HAP-1 (cell line): ENCODE measurements at regions not wholly inside any gene's neighbourhood (a gene's known extent, or its start where the extent isn't known, plus 50 kb on each side); places are given as distances from the start of the nearest gene placed in this dataset.

ENCODE experiments used
- DNase-seq, 2 experiments: peaks; one replicate each; pipeline ENCODE4 v3.0.0-alpha.2; 2016 to 2020; ENCODE audit warnings: low spot score in 2 of 2
- H3K27me3 ChIP-seq: fragments of 250-450 bp; sonication (Bioruptor Pico); 2 replicates; pipeline ENCODE4 v1.5.1; 2020; ENCODE audit warnings: low read depth, mild to moderate bottlenecking, moderate library complexity
- H3K36me3 ChIP-seq: fragments of 250-450 bp; sonication (Bioruptor Pico); replicated peaks from 2 replicates; pipeline ENCODE4 v1.5.1; 2020; ENCODE audit warnings: mild to moderate bottlenecking
- H3K4me1 ChIP-seq: fragments of 250-450 bp; sonication (Bioruptor Pico); 2 replicates; pipeline ENCODE4 v1.5.1; 2020; ENCODE audit warnings: mild to moderate bottlenecking
- H3K4me3 ChIP-seq: fragments of 250-450 bp; sonication (Bioruptor Pico); 2 replicates; pipeline ENCODE4 v1.5.1; 2020; ENCODE audit warnings: mild to moderate bottlenecking, moderate library complexity
- H3K9me3 ChIP-seq: fragments of 250-450 bp; sonication (Bioruptor Pico); 2 replicates; pipeline ENCODE4 v1.5.1; 2020; ENCODE audit warnings: mild to moderate bottlenecking, moderate library complexity
- in situ Hi-C: fragments of 300-500 bp; cut with MboI; formaldehyde crosslinking; loops from 3 replicates; pipeline ENCODE4 v1.14.3; 2020; ENCODE audit warnings: low sequenced_read_pairs, inconsistent platforms, mixed read lengths

DNA sequence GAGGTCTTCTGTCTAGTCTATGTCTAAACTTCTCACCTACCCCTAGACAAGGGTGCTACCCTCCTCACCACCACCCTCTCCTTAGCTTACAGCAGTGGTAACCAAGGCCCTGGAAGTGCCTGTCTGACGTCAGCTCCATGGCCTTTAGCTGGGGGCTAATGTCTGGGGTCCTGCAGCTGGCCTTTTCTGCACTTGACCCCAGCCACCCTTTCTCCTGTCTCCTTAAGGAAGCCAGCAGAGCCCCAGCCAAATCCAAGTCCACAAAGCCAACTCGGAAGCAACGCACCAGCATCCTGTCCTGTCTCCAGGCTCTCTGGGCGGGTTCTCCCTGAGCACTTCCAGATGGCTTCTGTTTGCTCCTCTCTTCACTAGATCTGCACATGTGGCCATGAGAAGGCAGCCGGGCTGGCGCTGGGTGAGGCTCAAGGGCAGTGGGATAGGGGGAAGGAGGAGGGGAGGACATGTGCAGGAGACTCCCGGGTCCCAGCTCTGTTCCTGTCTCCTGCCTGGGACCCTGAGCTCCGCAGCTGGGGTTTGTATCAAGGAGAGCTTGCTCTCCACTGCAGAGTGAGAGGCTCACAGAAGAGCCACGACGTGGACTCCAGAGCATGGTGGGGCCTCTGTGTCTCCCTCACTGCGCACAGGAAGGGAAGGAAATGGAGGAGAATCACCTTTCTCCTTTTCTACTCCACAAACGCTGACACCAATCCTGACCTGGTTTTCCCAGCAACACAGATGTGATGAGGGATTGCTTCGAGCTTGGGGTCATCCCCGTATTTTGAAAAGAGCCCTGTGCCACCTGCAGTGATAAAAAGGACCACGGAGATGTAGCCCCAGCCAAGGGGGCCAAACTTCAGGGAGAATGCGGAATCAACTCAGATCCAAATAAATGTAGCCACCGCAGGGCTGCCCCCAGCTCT, 204.2 kb downstream of the USP12 start:
- in situ Hi-C loops: loop anchor here (25.0 kb wide), 2 partner anchors 870 to 1020 kb away; partner anchors contain the start of gene URAD
- Histone ChIP-seq H3K9me3 (no peaks in the 10 kb centered on the region), H3K4me3 (no peak overlapping the region), H3K4me1 (no peaks in the 10 kb centered on the region), H3K36me3 (no peaks in the 10 kb centered on the region), H3K27me3 (no peaks in the 10 kb centered on the region; the same call in 1 of the 2 replicates)
- no peak for DNase-seq

DNA sequence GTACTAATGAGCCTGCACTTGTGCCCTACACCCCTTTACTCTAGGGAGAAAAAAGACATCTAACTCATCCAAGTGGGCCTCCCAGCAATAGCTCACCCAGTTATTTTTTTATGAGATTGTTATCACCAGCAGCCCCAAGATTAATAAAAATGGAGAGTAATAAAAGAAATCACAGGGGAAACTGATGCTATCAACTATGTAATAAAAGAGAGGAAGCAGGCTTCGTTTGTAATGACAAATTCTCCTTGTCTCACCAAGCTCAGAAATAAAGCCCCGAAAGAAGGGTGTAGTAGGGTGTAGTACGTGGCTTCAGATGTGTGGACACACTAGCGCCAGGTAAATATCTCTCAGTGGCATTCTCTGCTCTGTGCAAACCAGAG, 204.9 kb downstream of the USP12 start:
- no peak overlapping the region for H3K4me3 ChIP-seq
- in situ Hi-C loops: loop anchor here (25.0 kb wide), 2 partner anchors 871 to 1021 kb away; partner anchors contain the start of gene URAD
- no peaks in the 10 kb centered on the region for H3K36me3 ChIP-seq
- no peaks in the 10 kb centered on the region for H3K9me3 ChIP-seq
- no peaks in the 10 kb centered on the region; the same call in 1 of the 2 replicates for H3K27me3 ChIP-seq
- DNase-seq: no peak
- no peaks in the 10 kb centered on the region for H3K4me1 ChIP-seq

DNA sequence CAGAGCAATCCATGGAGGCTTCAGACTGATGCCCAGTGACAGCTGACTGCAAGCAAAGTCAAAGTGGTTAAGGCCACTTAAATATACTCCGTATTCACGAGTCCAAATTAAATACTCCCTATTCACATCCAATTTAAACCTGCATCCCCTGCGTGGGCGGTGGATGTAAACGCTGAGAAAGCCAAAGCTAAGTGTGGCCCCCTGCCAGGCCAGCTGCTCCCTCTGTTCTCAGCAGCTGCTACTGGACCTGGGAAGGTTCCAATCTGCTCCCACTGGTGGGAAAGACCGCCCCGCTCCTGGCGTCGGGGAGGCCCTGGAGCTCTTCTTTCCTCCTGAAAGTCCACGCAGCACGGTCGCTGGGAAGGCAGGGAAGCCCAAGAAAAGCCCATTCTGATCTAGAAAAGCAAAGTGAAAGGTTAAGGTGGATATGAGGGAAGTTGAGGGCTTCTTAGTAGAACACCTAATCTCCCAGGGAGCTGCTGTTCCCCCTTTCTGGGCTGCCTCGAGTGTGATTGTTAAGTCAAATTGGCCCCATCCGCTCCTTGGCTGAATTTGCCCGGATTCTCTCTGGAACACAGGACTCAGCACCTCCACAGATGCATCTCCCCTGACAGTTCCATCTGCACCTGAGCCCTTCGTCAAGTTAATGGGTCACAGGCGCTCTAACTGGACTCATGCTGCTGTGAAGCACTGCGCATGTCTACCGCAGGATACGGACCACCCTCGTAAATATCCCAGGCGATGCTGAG, 205.5 kb downstream of the USP12 start:
- H3K4me3 ChIP-seq: no peak overlapping the region
- H3K36me3 ChIP-seq: no peaks in the 10 kb centered on the region
- H3K9me3 ChIP-seq: no peaks in the 10 kb centered on the region
- no peak for DNase-seq
- in situ Hi-C loops: loop anchor here (25.0 kb wide), 2 partner anchors 871 to 1021 kb away; partner anchors contain the start of gene URAD
- H3K27me3 ChIP-seq: no peaks in the 10 kb centered on the region; the same call in 1 of the 2 replicates
- no peaks in the 10 kb centered on the region for H3K4me1 ChIP-seq

DNA sequence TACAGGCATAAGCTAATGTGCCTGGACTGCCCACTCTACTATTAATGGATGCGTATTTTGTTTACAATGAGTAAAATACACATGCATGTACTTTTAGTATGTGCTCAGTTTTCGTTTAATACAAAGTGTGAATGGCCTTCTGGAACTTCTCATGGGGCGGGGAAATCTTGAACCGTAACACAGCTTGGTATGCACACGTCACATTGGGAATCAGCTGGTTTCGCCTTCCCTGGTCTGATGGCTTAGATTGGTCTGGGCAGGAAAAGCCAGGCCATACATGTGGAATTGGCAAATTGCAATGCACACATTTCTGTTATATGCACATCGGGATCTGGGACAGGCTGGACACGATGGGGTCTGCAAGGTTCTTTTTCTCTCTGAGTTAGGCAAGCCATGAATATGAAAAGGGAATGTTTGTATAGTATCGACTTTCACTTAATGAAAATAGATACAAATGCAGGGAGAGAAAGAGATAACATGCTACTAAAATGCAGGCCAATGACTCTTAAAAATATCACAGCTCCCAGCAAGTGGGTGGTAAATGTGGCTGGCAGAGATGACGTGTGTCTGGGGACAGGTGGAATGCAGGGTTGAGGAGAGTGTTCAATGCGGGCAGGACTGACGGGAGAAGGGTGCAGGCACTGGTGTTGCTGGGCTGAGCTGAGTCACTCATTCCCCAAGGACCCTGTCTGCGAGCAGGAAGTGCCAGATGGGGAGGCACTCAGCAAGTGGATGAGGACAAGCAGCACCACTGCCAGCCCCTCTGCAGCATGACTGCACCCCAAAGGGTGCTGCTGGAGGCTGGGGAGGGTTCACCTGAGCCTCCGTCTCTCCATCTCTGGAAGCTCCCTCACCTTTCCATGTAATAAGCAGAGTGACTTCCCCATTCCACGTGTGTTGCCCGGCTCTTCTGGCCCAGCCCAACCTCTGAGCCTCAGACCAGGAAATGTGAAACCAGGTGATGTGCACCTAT, 204.0 kb upstream of the GPR12 start:
- H3K36me3 ChIP-seq: no peaks in the 10 kb centered on the region

DNA sequence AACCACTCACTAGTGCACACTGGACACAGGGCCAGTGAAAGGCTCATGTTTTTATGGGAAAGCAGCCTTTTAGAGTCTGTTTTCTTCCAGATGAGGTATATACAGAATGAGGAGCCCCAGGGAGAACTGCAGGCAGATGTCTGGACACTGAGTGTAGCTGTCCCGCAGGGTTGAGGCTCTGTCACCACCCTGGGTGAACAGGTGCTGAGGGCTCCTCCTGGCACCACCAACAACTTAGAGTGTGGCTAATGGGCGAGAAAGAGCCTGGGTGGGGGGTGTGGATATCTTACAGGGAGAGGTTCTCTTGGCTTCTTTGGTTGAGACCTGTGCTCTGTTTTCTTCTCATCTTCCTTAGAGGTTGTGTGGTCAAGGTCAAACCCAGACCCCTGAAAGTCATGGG, 202.1 kb upstream of the GPR12 start:
- H3K4me3 ChIP-seq: no peak overlapping the region
- no peaks in the 10 kb centered on the region; the same call in 1 of the 2 replicates for H3K27me3 ChIP-seq
- no peaks in the 10 kb centered on the region for H3K36me3 ChIP-seq
- no peaks in the 10 kb centered on the region for H3K9me3 ChIP-seq
- H3K4me1 ChIP-seq: no peaks in the 10 kb centered on the region
- DNase-seq: no peak
- in situ Hi-C loops: loop anchor here (25.0 kb wide), 2 partner anchors 875 to 1025 kb away; partner anchors contain the start of gene URAD

More for the DNA sequence above, 204.0 kb upstream of the GPR12 start:
- Histone ChIP-seq H3K4me1 (no peaks in the 10 kb centered on the region), H3K9me3 (no peaks in the 10 kb centered on the region), H3K4me3 (no peak overlapping the region), H3K27me3 (no peaks in the 10 kb centered on the region; the same call in 1 of the 2 replicates)
- no peak for DNase-seq
- in situ Hi-C loops: loop anchor here (25.0 kb wide), 2 partner anchors 873 to 1023 kb away; partner anchors contain the start of gene URAD

DNA sequence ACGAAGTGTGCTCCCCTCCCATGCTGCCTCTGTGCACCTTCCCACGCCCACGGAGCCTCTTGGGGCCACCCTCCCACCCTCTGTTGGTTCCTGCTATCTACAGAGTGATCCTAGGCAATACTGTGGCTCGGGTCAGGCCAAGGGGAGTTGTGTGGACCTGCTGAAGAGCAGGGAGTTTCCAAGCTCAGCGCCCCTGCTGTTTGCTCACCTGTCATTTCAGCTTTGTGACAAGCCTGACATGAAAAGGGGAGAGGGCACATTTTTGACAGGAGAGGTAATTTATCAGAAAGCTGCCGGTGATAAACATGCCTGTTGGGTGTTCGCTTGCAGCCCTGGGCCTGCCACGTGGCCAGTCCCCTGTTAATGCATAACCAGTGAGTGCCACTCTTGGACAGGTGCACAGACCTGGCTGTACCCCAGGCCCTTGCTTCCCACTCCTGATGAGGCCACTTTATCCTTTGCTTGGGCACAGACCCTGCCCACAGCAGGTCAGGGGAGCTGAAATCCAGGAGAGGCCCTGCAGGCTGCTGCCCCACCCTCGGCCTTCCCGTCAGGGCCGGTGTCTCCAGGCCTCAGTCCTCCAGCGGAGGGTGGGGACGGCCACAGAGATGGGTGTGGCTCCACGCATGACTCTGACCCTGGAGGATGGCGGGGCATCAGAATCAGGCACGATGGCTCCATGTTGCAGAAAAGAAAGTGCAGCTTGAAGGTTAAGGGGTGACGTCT, 201.5 kb upstream of the GPR12 start:
- Histone ChIP-seq H3K4me3 (no peak overlapping the region), H3K9me3 (no peaks in the 10 kb centered on the region), H3K27me3 (no peaks in the 10 kb centered on the region; the same call in 1 of the 2 replicates), H3K4me1 (no peaks in the 10 kb centered on the region), H3K36me3 (no peaks in the 10 kb centered on the region)
- in situ Hi-C loops: loop anchor here (25.0 kb wide), 2 partner anchors 875 to 1025 kb away; partner anchors contain the start of gene URAD
- DNase-seq: no peak

DNA sequence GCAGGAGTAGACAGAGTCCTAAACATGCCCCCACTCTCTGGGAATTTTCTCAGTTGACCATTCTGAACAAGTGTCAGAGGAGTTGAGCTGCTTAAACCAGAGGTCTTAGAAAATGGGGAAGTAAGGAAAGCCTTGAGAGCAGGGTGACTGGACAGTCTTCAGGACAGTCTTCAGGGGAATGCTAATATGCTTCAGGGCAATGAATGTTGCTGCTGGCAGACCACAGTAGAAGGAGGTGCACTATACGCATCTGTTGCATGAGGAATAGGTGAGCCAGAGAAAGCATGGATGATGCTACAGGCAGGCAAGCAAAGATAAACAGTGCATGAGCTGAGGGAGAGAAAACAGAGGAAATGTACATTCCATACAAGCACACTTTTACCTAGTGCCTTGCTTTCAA, 196.6 kb upstream of the GPR12 start:
- no peaks in the 10 kb centered on the region for H3K36me3 ChIP-seq
- no peak for DNase-seq

DNA sequence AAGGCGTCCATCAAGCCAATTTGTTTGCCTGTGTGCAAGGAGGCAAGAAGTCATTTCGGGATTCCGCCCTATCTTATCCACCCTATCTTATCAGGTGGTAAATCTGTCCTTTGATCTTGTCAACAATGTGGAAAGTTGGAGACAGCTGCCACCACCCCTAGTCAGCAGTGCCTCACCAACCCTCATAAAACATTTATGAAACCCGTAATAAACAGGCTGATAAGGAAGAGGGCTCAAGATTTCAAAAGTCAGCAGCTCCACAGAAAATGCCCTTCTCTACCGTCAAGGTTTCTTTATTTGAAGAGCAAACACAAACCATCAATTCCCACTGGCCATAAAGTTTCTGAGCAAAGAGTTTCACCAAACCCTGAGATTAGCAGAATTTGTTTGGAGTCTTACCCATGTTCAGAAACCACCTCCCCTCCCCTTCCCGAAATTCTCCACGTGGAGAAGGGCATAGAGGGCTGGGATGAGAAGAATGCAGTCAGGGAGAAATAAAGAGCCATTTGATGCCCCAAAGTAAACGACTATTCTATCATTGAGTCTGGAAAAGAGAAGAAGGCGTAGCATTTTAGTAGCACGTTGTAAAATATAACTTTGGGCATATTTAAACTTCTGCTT, 196.0 kb upstream of the GPR12 start:
- H3K36me3 ChIP-seq: no peaks in the 10 kb centered on the region
- H3K27me3 ChIP-seq: no peaks in the 10 kb centered on the region
- H3K4me1 ChIP-seq: no peaks in the 10 kb centered on the region
- in situ Hi-C loops: loop anchor here (25.0 kb wide), 2 partner anchors 881 to 1031 kb away; partner anchors contain the start of gene URAD
- no peak for DNase-seq
- no peaks in the 10 kb centered on the region for H3K9me3 ChIP-seq
- H3K4me3 ChIP-seq: no peak overlapping the region

More for the DNA sequence above, 196.6 kb upstream of the GPR12 start:
- in situ Hi-C loops: loop anchor here (25.0 kb wide), 2 partner anchors 880 to 1030 kb away; partner anchors contain the start of gene URAD
- H3K4me3 ChIP-seq: no peak overlapping the region
- H3K27me3 ChIP-seq: no peaks in the 10 kb centered on the region
- no peaks in the 10 kb centered on the region for H3K4me1 ChIP-seq
- no peaks in the 10 kb centered on the region for H3K9me3 ChIP-seq

DNA sequence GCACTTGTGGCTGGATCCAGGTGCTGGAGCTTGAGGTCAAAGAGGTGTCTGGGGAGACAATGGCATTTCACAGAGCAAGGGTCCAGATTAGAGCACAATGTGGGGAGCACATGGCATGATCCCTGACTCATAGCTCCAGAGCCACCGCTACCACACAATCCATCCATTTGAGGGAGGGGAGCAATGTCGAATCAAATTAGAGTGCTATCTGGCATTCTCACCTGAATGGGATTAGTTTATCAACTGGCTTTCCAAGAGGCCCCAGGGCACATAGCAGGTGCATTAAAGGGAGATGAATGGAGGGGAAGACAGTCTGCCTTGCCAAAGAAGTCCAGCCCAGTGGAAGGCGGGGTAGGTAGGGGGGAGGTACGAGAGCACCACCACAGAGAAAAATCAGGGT, 194.4 kb upstream of the GPR12 start:
- in situ Hi-C loops: loop anchor here (25.0 kb wide), 2 partner anchors 882 to 1032 kb away; partner anchors contain the start of gene URAD
- no peaks in the 10 kb centered on the region for H3K9me3 ChIP-seq
- DNase-seq: no peak
- no peaks in the 10 kb centered on the region for H3K4me1 ChIP-seq
- no peaks in the 10 kb centered on the region for H3K36me3 ChIP-seq
- H3K27me3 ChIP-seq: no peaks in the 10 kb centered on the region
- H3K4me3 ChIP-seq: no peak overlapping the region

DNA sequence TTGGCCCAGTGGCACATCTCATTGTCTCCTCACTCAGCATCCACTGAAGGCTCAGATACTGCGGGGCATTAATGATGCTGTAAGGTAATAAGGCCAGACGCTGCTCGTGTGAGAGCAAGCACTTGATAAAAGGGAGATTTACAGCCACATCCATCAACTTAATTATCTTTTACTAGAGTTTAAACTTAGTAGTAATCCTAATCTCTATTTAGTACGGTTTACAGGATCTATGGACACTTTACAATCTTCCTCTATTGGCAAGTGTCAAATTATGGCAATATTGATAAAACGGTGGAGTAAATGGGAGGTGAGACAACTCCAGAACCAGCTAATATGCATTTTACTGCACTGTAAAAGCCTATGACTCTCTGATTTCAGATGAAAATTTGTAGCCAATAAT, 192.7 kb upstream of the GPR12 start:
- no peak overlapping the region for H3K4me3 ChIP-seq
- in situ Hi-C loops: loop anchor here (25.0 kb wide), 2 partner anchors 884 to 1034 kb away; partner anchors contain the start of gene URAD
- H3K27me3 ChIP-seq: no peaks in the 10 kb centered on the region
- no peak for DNase-seq
- no peaks in the 10 kb centered on the region for H3K9me3 ChIP-seq
- no peaks in the 10 kb centered on the region for H3K36me3 ChIP-seq
- no peaks in the 10 kb centered on the region for H3K4me1 ChIP-seq

DNA sequence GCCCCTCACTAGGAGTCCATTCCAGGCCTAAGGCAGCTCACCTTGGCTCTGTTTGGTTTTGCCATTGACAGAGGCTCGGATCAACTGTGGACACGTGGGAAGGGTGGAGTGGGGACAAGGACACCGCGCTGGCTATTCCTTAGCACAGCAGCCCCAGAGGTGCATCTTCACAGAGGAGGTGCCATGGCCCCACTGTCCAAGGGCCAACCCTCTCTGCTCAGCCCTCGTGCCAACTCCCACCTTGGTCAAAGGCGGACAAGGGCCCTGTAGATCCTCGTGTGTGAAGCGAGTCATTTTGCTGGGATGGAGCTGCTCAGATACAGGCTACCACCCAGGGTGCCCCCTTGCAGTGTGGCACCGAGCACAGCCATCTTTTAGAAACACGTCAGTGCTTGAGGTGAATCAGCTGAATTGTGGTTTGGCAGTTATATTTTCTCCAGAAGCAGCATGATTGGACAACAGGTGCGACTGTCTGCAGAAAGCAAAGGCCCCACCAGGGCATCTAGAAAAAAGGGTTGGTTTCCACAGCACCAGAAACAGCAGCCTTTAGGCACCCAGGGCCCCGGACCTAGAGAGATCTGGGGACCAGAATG, 192.1 kb upstream of the GPR12 start:
- in situ Hi-C loops: loop anchor here (25.0 kb wide), 2 partner anchors 885 to 1035 kb away; partner anchors contain the start of gene URAD

More for the DNA sequence above, 192.1 kb upstream of the GPR12 start:
- H3K36me3 ChIP-seq: no peaks in the 10 kb centered on the region
- H3K9me3 ChIP-seq: no peaks in the 10 kb centered on the region
- DNase-seq: no peak
- H3K4me1 ChIP-seq: no peaks in the 10 kb centered on the region
- no peak overlapping the region for H3K4me3 ChIP-seq
- H3K27me3 ChIP-seq: no peaks in the 10 kb centered on the region
